ENCODE measurements at regions not wholly inside any gene's neighbourhood (a gene's known extent, or its start where the extent isn't known, plus 50 kb on each side); places are given as distances from the start of the nearest gene placed in this dataset.

GRCh38 chr2:189305291-189305943, 125.9 kb upstream of the COL5A2 start:
- no TSS peak for BruUV-seq (replicated peaks)
- no peak overlapping the region for H3K23ac ChIP-seq (ENCODE audit: low read depth, low read length)
- H3K18ac ChIP-seq (ENCODE audit: low read depth, low read length) = peak overlapping the region; percentile 75; the same call in 1 of the 2 replicates
- ChIA-PET POLR2A (ENCODE audit: unreplicated experiment) (no interaction called here), CTCF (no interaction called here)
- H3K9ac ChIP-seq (ENCODE audit: low read depth, low read length) = no peak overlapping the region
- ATAC-seq (ENCODE audit: low read depth) = peak; percentile 49; the same call in 1 of the 2 replicates
- no peak overlapping the region for H4K5ac ChIP-seq (ENCODE audit: low read depth, low read length)
- H2BK120ac ChIP-seq (ENCODE audit: low read depth, low read length) = peak overlapping the region; percentile 49; the same call in 1 of the 2 replicates
- H2AFZ ChIP-seq (replicated peaks; ENCODE audit: low read length, poor library complexity) = no peak overlapping the region
- H3K4me3 ChIP-seq (ENCODE audit: insufficient read depth, low read depth, low read length) = no peak overlapping the region
- H3K4ac ChIP-seq (ENCODE audit: low read depth, low read length) = peak overlapping the region; percentile 7
- peak; percentile 68 for DNase-seq
- no peak overlapping the region; the same call in 1 of the 2 replicates for H3K27ac ChIP-seq (ENCODE audit: insufficient read depth, low read length)
- dilution Hi-C loops (cut with HindIII; ENCODE audit: low sequenced_read_pairs, unreplicated experiment) = no loop called here
- H2BK15ac ChIP-seq (ENCODE audit: low read depth, low read length) = peak overlapping the region; percentile 77; the same call in 1 of the 3 replicates
- H3K27me3 ChIP-seq (ENCODE audit: control insufficient read depth, insufficient read depth, low read length) = no peaks in the 10 kb centered on the region
- in situ Hi-C loops (cut with MboI; ENCODE audit: low sequenced_read_pairs) = no loop called here
- peak overlapping the region; percentile 51 for H2BK5ac ChIP-seq (ENCODE audit: low read depth, low read length, poor library complexity, severe bottlenecking)
- H4K8ac ChIP-seq (ENCODE audit: low read depth in 2 of 2, low read length in 2 of 2) = no peak overlapping the region; a peak in 1 of 4 replicates
- H3K9me1 ChIP-seq (ENCODE audit: insufficient read depth, low read length) = no peaks in the 10 kb centered on the region; the same call in 1 of the 2 replicates
- no peaks in the 10 kb centered on the region for H4K20me1 ChIP-seq (ENCODE audit: insufficient read depth, low read length)
- TF ChIP-seq CEBPB (IDR thresholded peaks at IDR 0.05; ENCODE audit: low read depth, low read length) (0 out of 2 replicates have a peak, but pooled peaks have one; percentile 33), RFX5 (IDR thresholded peaks at IDR 0.05; ENCODE audit: low read depth, low read length) (no peak), POLR2A (IDR thresholded peaks at IDR 0.05; ENCODE audit: low read depth, low read length) (no peak), MAFK (IDR thresholded peaks at IDR 0.05; ENCODE audit: low read depth, low read length) (no peak), RAD21 (IDR thresholded peaks at IDR 0.05; ENCODE audit: low read length) (no peak), NFE2L2 (IDR thresholded peaks at IDR 0.05; ENCODE audit: low read depth, low read length) (no peak), MAZ (IDR thresholded peaks at IDR 0.05; ENCODE audit: borderline replicate concordance, low read depth, low read length) (no peak), USF2 (IDR thresholded peaks at IDR 0.05; ENCODE audit: low read depth, low read length) (no peak), MXI1 (IDR thresholded peaks at IDR 0.05; ENCODE audit: borderline replicate concordance, low read depth, low read length) (no peak), SMC3 (IDR thresholded peaks at IDR 0.05; ENCODE audit: low read depth, low read length) (no peak), FOS (IDR thresholded peaks at IDR 0.05; ENCODE audit: low read depth, low read length) (0 out of 2 replicates have a peak, but pooled peaks have one; percentile 16), BHLHE40 (IDR thresholded peaks at IDR 0.05; ENCODE audit: low read depth, low read length) (no peak)
- intact Hi-C loops (cut with micrococcal nuclease) = no loop called here
- H2BK20ac ChIP-seq (ENCODE audit: low read depth, low read length) = peak overlapping the region; percentile 51
- no peaks in the 10 kb centered on the region; the same call in 1 of the 2 replicates for H3K4me1 ChIP-seq (ENCODE audit: control insufficient read depth, insufficient read depth, low read length)
- no CpG with 5 or more reads among the region's 3 CpGs for WGBS, 2 experiments (ENCODE audit: extremely low coverage in 2 of 2, insufficient read length in 1 of 2)
- H3K36me3 ChIP-seq (ENCODE audit: control insufficient read depth, insufficient read depth, low read length) = no peaks in the 10 kb centered on the region
- H4K91ac ChIP-seq (ENCODE audit: insufficient read depth, low read depth, low read length) = no peak overlapping the region
- no peak overlapping the region for H3K14ac ChIP-seq (replicated peaks; ENCODE audit: low read depth, low read length)
- H3K79me1 ChIP-seq (ENCODE audit: low read depth in 1 of 2, low read length in 2 of 2) = no peaks in the 10 kb centered on the region
- no peak overlapping the region for H3K56ac ChIP-seq (ENCODE audit: extremely low read depth, insufficient read depth, low read length)
- H3K4me2 ChIP-seq (ENCODE audit: low read depth, low read length) = no peak overlapping the region
- H2AK9ac ChIP-seq (replicated peaks; ENCODE audit: low read depth, low read length, poor library complexity) = no peak overlapping the region
- peak overlapping the region; percentile 16; the same call in 1 of the 2 replicates for H2AK5ac ChIP-seq (ENCODE audit: low read depth, low read length)
- no peaks in the 10 kb centered on the region for H3K9me3 ChIP-seq (ENCODE audit: control insufficient read depth, insufficient read depth, low read length)

Measured in IMR-90 (cell line).